ENCODE measurements at regions not wholly inside any gene's neighbourhood (a gene's known extent, or its start where the extent isn't known, plus 50 kb on each side); places are given as distances from the start of the nearest gene placed in this dataset.

DNA sequence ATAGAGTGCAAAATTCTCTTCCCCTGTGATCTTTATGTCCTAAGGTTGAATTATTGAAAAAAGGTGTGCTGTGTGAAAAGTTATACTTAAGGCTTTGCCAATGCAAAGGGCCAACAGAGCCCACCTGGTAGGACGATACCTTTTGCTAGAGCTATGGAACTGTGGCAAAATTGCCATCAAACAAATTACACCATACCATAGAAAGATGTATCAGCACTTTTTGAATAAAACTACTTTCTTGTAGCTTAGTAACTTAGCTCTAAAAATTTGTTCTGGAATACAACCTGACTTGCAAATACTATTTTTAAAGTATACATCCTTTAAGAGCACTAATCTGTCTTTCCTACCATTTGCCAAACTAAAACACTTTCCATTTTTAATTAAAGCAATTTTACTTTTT lies 147.2 kb upstream of the ERCC4 start:
- no peak for TF ChIP-seq EZH2 (IDR thresholded peaks at IDR 0.05; ENCODE audit: borderline replicate concordance, low read length)
- TF ChIP-seq, protein P1, sequence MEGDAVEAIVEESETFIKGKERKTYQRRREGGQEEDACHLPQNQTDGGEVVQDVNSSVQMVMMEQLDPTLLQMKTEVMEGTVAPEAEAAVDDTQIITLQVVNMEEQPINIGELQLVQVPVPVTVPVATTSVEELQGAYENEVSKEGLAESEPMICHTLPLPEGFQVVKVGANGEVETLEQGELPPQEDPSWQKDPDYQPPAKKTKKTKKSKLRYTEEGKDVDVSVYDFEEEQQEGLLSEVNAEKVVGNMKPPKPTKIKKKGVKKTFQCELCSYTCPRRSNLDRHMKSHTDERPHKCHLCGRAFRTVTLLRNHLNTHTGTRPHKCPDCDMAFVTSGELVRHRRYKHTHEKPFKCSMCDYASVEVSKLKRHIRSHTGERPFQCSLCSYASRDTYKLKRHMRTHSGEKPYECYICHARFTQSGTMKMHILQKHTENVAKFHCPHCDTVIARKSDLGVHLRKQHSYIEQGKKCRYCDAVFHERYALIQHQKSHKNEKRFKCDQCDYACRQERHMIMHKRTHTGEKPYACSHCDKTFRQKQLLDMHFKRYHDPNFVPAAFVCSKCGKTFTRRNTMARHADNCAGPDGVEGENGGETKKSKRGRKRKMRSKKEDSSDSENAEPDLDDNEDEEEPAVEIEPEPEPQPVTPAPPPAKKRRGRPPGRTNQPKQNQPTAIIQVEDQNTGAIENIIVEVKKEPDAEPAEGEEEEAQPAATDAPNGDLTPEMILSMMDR (conservative IDR thresholded peaks at IDR 0.05 in 1 of 2, IDR thresholded peaks at IDR 0.05 in 1 of 2; ENCODE audit: extremely low read depth in 1 of 2, insufficient read depth in 1 of 2, low read depth in 1 of 2, low read length in 2 of 2): no peak
